ENCODE measurements at regions not wholly inside any gene's neighbourhood (a gene's known extent, or its start where the extent isn't known, plus 50 kb on each side); places are given as distances from the start of the nearest gene placed in this dataset.

- Histone ChIP-seq H3K4me3 (replicated peaks in 1 of 3; ENCODE audit: insufficient read depth in 1 of 3, low read depth in 1 of 3, low read length in 3 of 3) (no peak overlapping the region), H3K27me3 (ENCODE audit: control insufficient read depth in 2 of 2, insufficient read depth in 2 of 2, low read length in 2 of 2) (no peaks in the 10 kb centered on the region), H3K27ac (ENCODE audit: insufficient read depth, low read depth, low read length) (no peak overlapping the region), H3K9me1 (replicated peaks; ENCODE audit: control insufficient read depth, extremely low read depth, insufficient read depth, low read length) (no peaks in the 10 kb centered on the region), H3K9me3 (replicated peaks; ENCODE audit: control insufficient read depth, insufficient read depth, low read length) (no peaks in the 10 kb centered on the region), H3K4me1 (ENCODE audit: control insufficient read depth, extremely low read depth, insufficient read depth, low read length) (no peaks in the 10 kb centered on the region), H2AFZ (ENCODE audit: low read depth, low read length) (no peak overlapping the region), H3K9ac (replicated peaks; ENCODE audit: extremely low read depth, insufficient read depth, low read length) (no peak overlapping the region), H3K4me2 (ENCODE audit: insufficient read depth, low read length) (no peak overlapping the region), H3K36me3 (ENCODE audit: control insufficient read depth in 2 of 2, extremely low read depth in 1 of 2, insufficient read depth in 2 of 2, low read length in 2 of 2) (no peaks in the 10 kb centered on the region), H3K79me2 (ENCODE audit: control insufficient read depth, insufficient read depth, low read length) (no peaks in the 10 kb centered on the region), H4K20me1 (replicated peaks; ENCODE audit: control insufficient read depth, extremely low read depth, insufficient read depth, low read length) (no peaks in the 10 kb centered on the region)
- FAIRE-seq (peak; percentile 12), DNase-seq (ENCODE audit: low read depth, low spot score) (peak; percentile 3)
- intact Hi-C loops (cut with micrococcal nuclease), result no loop called here
- no peak for TF ChIP-seq MYC (IDR thresholded peaks at IDR 0.05; ENCODE audit: low read depth, low read length)
- TF ChIP-seq MAX (IDR thresholded peaks at IDR 0.05; ENCODE audit: insufficient read depth, insufficient read length), result no peak
- TF ChIP-seq, protein P1, sequence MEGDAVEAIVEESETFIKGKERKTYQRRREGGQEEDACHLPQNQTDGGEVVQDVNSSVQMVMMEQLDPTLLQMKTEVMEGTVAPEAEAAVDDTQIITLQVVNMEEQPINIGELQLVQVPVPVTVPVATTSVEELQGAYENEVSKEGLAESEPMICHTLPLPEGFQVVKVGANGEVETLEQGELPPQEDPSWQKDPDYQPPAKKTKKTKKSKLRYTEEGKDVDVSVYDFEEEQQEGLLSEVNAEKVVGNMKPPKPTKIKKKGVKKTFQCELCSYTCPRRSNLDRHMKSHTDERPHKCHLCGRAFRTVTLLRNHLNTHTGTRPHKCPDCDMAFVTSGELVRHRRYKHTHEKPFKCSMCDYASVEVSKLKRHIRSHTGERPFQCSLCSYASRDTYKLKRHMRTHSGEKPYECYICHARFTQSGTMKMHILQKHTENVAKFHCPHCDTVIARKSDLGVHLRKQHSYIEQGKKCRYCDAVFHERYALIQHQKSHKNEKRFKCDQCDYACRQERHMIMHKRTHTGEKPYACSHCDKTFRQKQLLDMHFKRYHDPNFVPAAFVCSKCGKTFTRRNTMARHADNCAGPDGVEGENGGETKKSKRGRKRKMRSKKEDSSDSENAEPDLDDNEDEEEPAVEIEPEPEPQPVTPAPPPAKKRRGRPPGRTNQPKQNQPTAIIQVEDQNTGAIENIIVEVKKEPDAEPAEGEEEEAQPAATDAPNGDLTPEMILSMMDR (IDR thresholded peaks at IDR 0.05; ENCODE audit: extremely low read depth in 1 of 2, insufficient read depth in 1 of 2, low read depth in 1 of 2, low read length in 2 of 2), result peak; percentile 29 to 59
- ChIA-PET CTCF (no interaction called here), POLR2A (no interaction called here)
- BruUV-seq (replicated peaks), result no TSS peak
- dilution Hi-C loops (cut with MboI; ENCODE audit: extremely low pct_ligation_motif_present, low sequenced_read_pairs), result no loop called here
Observed at GRCh38 chr1:50271968-50272578, 151.2 kb downstream of the DMRTA2 start.

DNA sequence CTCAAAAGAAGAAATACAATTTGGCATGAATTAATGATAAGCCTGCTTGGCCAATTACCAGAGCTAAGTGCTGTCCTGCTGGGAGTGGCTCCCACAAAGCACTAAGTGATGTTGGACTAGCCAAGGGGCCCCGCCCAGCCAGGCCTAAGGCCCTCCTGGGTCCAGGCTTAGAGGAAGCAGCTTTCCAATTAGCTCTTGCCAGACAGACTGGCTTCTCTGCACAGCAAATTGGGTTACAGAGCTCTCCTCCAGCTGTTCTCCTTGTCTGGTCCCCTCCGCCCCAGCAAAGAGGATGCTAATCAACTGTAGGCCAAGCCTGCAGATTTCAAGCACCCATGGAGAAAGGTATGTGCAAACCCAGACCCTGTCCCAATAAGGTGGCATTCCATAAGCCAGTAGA is 151.9 kb downstream of the DMRTA2 start:
- ChIA-PET CTCF (no interaction called here), POLR2A (no interaction called here)
- Histone ChIP-seq H4K20me1 (replicated peaks; ENCODE audit: control insufficient read depth, extremely low read depth, insufficient read depth, low read length) (no peaks in the 10 kb centered on the region), H3K27me3 (ENCODE audit: control insufficient read depth in 2 of 2, insufficient read depth in 2 of 2, low read length in 2 of 2) (no peaks in the 10 kb centered on the region), H3K4me3 (replicated peaks in 1 of 3; ENCODE audit: insufficient read depth in 1 of 3, low read depth in 1 of 3, low read length in 3 of 3) (no peak overlapping the region), H3K36me3 (ENCODE audit: control insufficient read depth in 2 of 2, extremely low read depth in 1 of 2, insufficient read depth in 2 of 2, low read length in 2 of 2) (no peaks in the 10 kb centered on the region), H3K79me2 (ENCODE audit: control insufficient read depth, insufficient read depth, low read length) (no peaks in the 10 kb centered on the region), H3K9me3 (replicated peaks; ENCODE audit: control insufficient read depth, insufficient read depth, low read length) (no peaks in the 10 kb centered on the region), H3K4me2 (ENCODE audit: insufficient read depth, low read length) (no peak overlapping the region), H3K9me1 (replicated peaks; ENCODE audit: control insufficient read depth, extremely low read depth, insufficient read depth, low read length) (no peaks in the 10 kb centered on the region), H2AFZ (ENCODE audit: low read depth, low read length) (no peak overlapping the region), H3K9ac (replicated peaks; ENCODE audit: extremely low read depth, insufficient read depth, low read length) (no peak overlapping the region), H3K27ac (ENCODE audit: insufficient read depth, low read depth, low read length) (no peak overlapping the region), H3K4me1 (ENCODE audit: control insufficient read depth, extremely low read depth, insufficient read depth, low read length) (no peaks in the 10 kb centered on the region)
- no peak for TF ChIP-seq MAX (IDR thresholded peaks at IDR 0.05; ENCODE audit: insufficient read depth, insufficient read length)
- no peak for TF ChIP-seq FOS (IDR thresholded peaks at IDR 0.05; ENCODE audit: borderline replicate concordance, insufficient read depth, low read length)
- TF ChIP-seq POLR2AphosphoS5 (IDR thresholded peaks at IDR 0.05; ENCODE audit: insufficient read depth, low read depth, low read length), result no peak
- no peak for TF ChIP-seq GATA2 (IDR thresholded peaks at IDR 0.05; ENCODE audit: insufficient read depth, insufficient read length, low read depth, low read length)
- TF ChIP-seq, protein P1 (IDR thresholded peaks at IDR 0.05; ENCODE audit: extremely low read depth in 1 of 2, insufficient read depth in 1 of 2, low read depth in 1 of 2, low read length in 2 of 2), result no peak
- TF ChIP-seq MYC (IDR thresholded peaks at IDR 0.05; ENCODE audit: low read depth, low read length), result no peak
- TF ChIP-seq JUN (IDR thresholded peaks at IDR 0.05; ENCODE audit: borderline replicate concordance, insufficient read depth, insufficient read length, low read depth), result no peak
- TF ChIP-seq EZH2 (IDR thresholded peaks at IDR 0.05; ENCODE audit: borderline replicate concordance, low read depth, low read length, severe bottlenecking), result no peak
- TF ChIP-seq POLR2A (IDR thresholded peaks at IDR 0.05; ENCODE audit: low read depth, low read length), result no peak
- BruUV-seq (replicated peaks), result no TSS peak
- intact Hi-C loops (cut with micrococcal nuclease) (no loop called here), dilution Hi-C loops (cut with MboI; ENCODE audit: extremely low pct_ligation_motif_present, low sequenced_read_pairs) (no loop called here)
- FAIRE-seq (no peak), DNase-seq (ENCODE audit: low read depth, low spot score) (no peak)
